HepG2 (cell line): ENCODE measurements at regions not wholly inside any gene's neighbourhood (a gene's known extent, or its start where the extent isn't known, plus 50 kb on each side); places are given as distances from the start of the nearest gene placed in this dataset.

Source experiments
- ARNTL ChIP-seq: sonication (generic); formaldehyde crosslinking; IDR thresholded peaks from 2 replicates; pipeline ENCODE4 v1.4.0; 2020; ENCODE audit warnings: mild to moderate bottlenecking, missing genetic modification reagents
- IRF2 ChIP-seq: IDR thresholded peaks from 2 replicates; pipeline ENCODE4 v1.6.1; 2018; ENCODE audit warnings: missing genetic modification reagents, missing compliant biosample characterization
- ISX ChIP-seq: sonication (generic); formaldehyde crosslinking; conservative IDR thresholded peaks from 2 replicates; pipeline ENCODE4 v1.5.0; 2020; ENCODE audit warnings: missing genetic modification reagents
- PITX1 ChIP-seq: sonication (generic); formaldehyde crosslinking; IDR thresholded peaks from 2 replicates; pipeline ENCODE4 v1.5.1; 2020; ENCODE audit warnings: mild to moderate bottlenecking, missing genetic modification reagents
- RBFOX2 ChIP-seq: fragments of 200-400 bp; formaldehyde crosslinking; IDR thresholded peaks from 2 replicates; pipeline ENCODE4 v1.6.1; 2017; ENCODE audit warnings: low read depth, mild to moderate bottlenecking, low read length
- SIN3B ChIP-seq: fragments of 150-350 bp; IDR thresholded peaks from 2 replicates; pipeline ENCODE4 v1.6.1; 2014; ENCODE audit warnings: low read length
- ZBTB38 ChIP-seq: sonication (generic); formaldehyde crosslinking; IDR thresholded peaks from 2 replicates; pipeline ENCODE4 v1.5.1; 2020; ENCODE audit warnings: mild to moderate bottlenecking, missing genetic modification reagents
- ZNF17 ChIP-seq: sonication (generic); formaldehyde crosslinking; IDR thresholded peaks from 2 replicates; pipeline ENCODE4 v1.5.0; 2020; ENCODE audit warnings: mild to moderate bottlenecking, missing genetic modification reagents
- ZNF496 ChIP-seq: sonication (generic); formaldehyde crosslinking; IDR thresholded peaks from 2 replicates; pipeline ENCODE4 v1.8.1; 2023; ENCODE audit warnings: mild to moderate bottlenecking, moderate library complexity, missing genetic modification reagents; ENCODE audit not compliant: insufficient replicate concordance
- ZNF550 ChIP-seq: sonication (generic); formaldehyde crosslinking; IDR thresholded peaks from 2 replicates; pipeline ENCODE4 v1.4.0; 2020; ENCODE audit warnings: mild to moderate bottlenecking, missing genetic modification reagents, borderline replicate concordance
- ZNF713 ChIP-seq: sonication (generic); formaldehyde crosslinking; IDR thresholded peaks from 2 replicates; pipeline ENCODE4 v1.4.0; 2020; ENCODE audit warnings: mild to moderate bottlenecking, missing genetic modification reagents
- TF ChIP-seq, protein P1 (sequence below): sonication (generic); formaldehyde crosslinking; IDR thresholded peaks from 2 replicates; pipeline ENCODE4 v1.4.0; 2020; ENCODE audit warnings: mild to moderate bottlenecking, missing genetic modification reagents
- TF ChIP-seq, protein P2 (sequence below): sonication (generic); formaldehyde crosslinking; IDR thresholded peaks from 2 replicates; pipeline ENCODE4 v1.4.0; 2020; ENCODE audit warnings: missing genetic modification reagents, borderline replicate concordance
- TF ChIP-seq, protein P3 (sequence below): sonication (generic); formaldehyde crosslinking; IDR thresholded peaks from 2 replicates; pipeline ENCODE4 v1.4.0; 2020; ENCODE audit warnings: low read depth, mild to moderate bottlenecking, missing genetic modification reagents
- TF ChIP-seq, protein P4 (sequence below), 2 experiments: sonication (generic) in 1 of 2; formaldehyde crosslinking in 1 of 2; IDR thresholded peaks; 2 replicates each; pipeline versions ENCODE4 v1.5.1 to v1.6.1; 2011 to 2020; ENCODE audit warnings: borderline replicate concordance in 1 of 2, low read depth in 1 of 2, low read length in 1 of 2, mild to moderate bottlenecking in 1 of 2, missing genetic modification reagents in 1 of 2, moderate library complexity in 1 of 2
- TF ChIP-seq, protein P5 (sequence below): IDR thresholded peaks from 2 replicates; pipeline ENCODE4 v1.6.1; 2016; ENCODE audit warnings: low read depth, control low read depth

DNA sequence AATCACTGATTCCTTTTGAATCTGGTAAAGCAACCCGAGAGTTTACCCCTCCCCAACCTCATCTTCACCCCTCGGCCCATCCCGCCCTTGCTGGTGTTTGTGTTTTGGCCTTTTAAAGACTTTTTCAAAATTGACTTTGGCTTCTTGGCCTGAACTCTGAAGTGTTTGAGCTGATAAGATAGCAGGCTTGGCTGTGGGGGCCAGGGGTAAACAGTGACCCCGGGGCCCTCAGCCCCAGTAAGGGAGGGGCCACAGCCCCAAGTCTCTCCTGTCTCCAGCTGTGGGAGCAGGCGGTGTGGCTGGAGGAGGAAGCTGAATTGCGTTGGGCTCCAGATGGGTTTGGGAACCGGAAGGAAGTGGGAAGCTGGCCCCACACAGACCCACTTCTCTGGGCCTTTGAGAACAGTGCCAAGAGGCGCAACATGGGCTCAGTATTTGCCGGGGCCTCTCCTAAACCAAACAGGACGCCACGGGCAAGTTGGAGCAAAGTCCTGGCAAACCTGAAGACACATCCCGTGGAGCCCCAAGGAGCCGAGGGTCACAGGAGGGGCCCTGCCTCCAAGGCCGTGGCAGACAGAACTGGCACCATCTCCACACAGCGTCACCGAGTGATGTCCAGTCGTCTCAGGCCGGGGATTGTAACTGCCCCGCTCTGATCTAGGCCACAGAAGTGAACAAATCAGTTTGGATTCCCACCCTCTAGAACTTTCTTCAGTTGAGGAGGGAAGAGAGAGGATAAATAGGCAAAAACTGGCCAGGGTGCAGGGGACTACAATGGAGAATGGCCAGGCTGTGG, 54.3 kb upstream of the PTPN1 start (continued):
- TF ChIP-seq ZBTB38: peak; percentile 68; the same call in 1 of the 2 replicates
- TF ChIP-seq ZNF17 (CRISPR knock-in tag): no peak
- TF ChIP-seq RBFOX2: peak; percentile 54
- no peak for TF ChIP-seq ZNF550 (CRISPR knock-in tag)
- TF ChIP-seq PITX1 (CRISPR knock-in tag): peak; percentile 98
- TF ChIP-seq ARNTL (CRISPR knock-in tag): peak; percentile 95
- TF ChIP-seq, protein P1, sequence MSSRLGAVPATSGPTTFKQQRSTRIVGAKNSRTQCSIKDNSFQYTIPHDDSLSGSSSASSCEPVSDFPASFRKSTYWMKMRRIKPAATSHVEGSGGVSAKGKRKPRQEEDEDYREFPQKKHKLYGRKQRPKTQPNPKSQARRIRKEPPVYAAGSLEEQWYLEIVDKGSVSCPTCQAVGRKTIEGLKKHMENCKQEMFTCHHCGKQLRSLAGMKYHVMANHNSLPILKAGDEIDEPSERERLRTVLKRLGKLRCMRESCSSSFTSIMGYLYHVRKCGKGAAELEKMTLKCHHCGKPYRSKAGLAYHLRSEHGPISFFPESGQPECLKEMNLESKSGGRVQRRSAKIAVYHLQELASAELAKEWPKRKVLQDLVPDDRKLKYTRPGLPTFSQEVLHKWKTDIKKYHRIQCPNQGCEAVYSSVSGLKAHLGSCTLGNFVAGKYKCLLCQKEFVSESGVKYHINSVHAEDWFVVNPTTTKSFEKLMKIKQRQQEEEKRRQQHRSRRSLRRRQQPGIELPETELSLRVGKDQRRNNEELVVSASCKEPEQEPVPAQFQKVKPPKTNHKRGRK (CRISPR knock-in tag): peak; percentile 84; the same call in 1 of the 2 replicates
- TF ChIP-seq, protein P2, sequence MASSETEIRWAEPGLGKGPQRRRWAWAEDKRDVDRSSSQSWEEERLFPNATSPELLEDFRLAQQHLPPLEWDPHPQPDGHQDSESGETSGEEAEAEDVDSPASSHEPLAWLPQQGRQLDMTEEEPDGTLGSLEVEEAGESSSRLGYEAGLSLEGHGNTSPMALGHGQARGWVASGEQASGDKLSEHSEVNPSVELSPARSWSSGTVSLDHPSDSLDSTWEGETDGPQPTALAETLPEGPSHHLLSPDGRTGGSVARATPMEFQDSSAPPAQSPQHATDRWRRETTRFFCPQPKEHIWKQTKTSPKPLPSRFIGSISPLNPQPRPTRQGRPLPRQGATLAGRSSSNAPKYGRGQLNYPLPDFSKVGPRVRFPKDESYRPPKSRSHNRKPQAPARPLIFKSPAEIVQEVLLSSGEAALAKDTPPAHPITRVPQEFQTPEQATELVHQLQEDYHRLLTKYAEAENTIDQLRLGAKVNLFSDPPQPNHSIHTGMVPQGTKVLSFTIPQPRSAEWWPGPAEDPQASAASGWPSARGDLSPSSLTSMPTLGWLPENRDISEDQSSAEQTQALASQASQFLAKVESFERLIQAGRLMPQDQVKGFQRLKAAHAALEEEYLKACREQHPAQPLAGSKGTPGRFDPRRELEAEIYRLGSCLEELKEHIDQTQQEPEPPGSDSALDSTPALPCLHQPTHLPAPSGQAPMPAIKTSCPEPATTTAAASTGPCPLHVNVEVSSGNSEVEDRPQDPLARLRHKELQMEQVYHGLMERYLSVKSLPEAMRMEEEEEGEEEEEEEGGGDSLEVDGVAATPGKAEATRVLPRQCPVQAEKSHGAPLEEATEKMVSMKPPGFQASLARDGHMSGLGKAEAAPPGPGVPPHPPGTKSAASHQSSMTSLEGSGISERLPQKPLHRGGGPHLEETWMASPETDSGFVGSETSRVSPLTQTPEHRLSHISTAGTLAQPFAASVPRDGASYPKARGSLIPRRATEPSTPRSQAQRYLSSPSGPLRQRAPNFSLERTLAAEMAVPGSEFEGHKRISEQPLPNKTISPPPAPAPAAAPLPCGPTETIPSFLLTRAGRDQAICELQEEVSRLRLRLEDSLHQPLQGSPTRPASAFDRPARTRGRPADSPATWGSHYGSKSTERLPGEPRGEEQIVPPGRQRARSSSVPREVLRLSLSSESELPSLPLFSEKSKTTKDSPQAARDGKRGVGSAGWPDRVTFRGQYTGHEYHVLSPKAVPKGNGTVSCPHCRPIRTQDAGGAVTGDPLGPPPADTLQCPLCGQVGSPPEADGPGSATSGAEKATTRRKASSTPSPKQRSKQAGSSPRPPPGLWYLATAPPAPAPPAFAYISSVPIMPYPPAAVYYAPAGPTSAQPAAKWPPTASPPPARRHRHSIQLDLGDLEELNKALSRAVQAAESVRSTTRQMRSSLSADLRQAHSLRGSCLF (CRISPR knock-in tag): 0 out of 2 replicates have a peak, but pooled peaks have one; percentile 29
- TF ChIP-seq, protein P3, sequence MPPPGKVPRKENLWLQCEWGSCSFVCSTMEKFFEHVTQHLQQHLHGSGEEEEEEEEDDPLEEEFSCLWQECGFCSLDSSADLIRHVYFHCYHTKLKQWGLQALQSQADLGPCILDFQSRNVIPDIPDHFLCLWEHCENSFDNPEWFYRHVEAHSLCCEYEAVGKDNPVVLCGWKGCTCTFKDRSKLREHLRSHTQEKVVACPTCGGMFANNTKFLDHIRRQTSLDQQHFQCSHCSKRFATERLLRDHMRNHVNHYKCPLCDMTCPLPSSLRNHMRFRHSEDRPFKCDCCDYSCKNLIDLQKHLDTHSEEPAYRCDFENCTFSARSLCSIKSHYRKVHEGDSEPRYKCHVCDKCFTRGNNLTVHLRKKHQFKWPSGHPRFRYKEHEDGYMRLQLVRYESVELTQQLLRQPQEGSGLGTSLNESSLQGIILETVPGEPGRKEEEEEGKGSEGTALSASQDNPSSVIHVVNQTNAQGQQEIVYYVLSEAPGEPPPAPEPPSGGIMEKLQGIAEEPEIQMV (CRISPR knock-in tag): 0 out of 2 replicates have a peak, but pooled peaks have one; percentile 77
- peak; percentile 59; the same call in 1 of the 2 replicates for TF ChIP-seq IRF2 (CRISPR knock-in tag)
- TF ChIP-seq ISX: no peak
- no peak for TF ChIP-seq SIN3B
- TF ChIP-seq, protein P4, sequence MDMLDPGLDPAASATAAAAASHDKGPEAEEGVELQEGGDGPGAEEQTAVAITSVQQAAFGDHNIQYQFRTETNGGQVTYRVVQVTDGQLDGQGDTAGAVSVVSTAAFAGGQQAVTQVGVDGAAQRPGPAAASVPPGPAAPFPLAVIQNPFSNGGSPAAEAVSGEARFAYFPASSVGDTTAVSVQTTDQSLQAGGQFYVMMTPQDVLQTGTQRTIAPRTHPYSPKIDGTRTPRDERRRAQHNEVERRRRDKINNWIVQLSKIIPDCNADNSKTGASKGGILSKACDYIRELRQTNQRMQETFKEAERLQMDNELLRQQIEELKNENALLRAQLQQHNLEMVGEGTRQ (IDR thresholded peaks at IDR 0.05; ENCODE audit: low read depth, low read length): no peak
- TF ChIP-seq, protein P4 (CRISPR knock-in tag; IDR thresholded peaks at IDR 0.05; ENCODE audit: borderline replicate concordance): no peak; the same call in 1 of the 2 replicates
- TF ChIP-seq, protein P5, sequence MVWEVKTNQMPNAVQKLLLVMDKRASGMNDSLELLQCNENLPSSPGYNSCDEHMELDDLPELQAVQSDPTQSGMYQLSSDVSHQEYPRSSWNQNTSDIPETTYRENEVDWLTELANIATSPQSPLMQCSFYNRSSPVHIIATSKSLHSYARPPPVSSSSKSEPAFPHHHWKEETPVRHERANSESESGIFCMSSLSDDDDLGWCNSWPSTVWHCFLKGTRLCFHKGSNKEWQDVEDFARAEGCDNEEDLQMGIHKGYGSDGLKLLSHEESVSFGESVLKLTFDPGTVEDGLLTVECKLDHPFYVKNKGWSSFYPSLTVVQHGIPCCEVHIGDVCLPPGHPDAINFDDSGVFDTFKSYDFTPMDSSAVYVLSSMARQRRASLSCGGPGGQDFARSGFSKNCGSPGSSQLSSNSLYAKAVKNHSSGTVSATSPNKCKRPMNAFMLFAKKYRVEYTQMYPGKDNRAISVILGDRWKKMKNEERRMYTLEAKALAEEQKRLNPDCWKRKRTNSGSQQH: no peak
- peak; percentile 78; the same call in 1 of the 2 replicates for TF ChIP-seq ZNF713 (CRISPR knock-in tag)
- no peak for TF ChIP-seq ZNF496 (CRISPR knock-in tag)
